ENCODE measurements at regions not wholly inside any gene's neighbourhood (a gene's known extent, or its start where the extent isn't known, plus 50 kb on each side); places are given as distances from the start of the nearest gene placed in this dataset.

GRCh38 chr3:194013928-194014327, 122.0 kb upstream of the HES1 start:
- TF ChIP-seq CTCF (IDR thresholded peaks at IDR 0.05) (no peak), POLR2A (IDR thresholded peaks at IDR 0.05) (no peak), EP300 (IDR thresholded peaks at IDR 0.05) (no peak), POLR2AphosphoS5 (IDR thresholded peaks at IDR 0.05) (no peak)

Measured in stomach (tissue), 4 donors.